Suprapubic skin (tissue), 3 donors: ENCODE measurements at regions not wholly inside any gene's neighbourhood (a gene's known extent, or its start where the extent isn't known, plus 50 kb on each side); places are given as distances from the start of the nearest gene placed in this dataset.
"Not testable (repeated sequence)": the region's sequence is repeated elsewhere in the genome, so short reads cannot be mapped to it uniquely, and the experiment has no call there.

Experiments used
- POLR2A ChIP-seq, 2 donors: fragments of 450-650 bp; IDR thresholded peaks; one replicate each; pipeline ENCODE4 v1.6.1; 2017; ENCODE audit warnings: antibody characterized with exemption in 2 of 2, mild to moderate bottlenecking in 2 of 2, moderate library complexity in 2 of 2
- TF ChIP-seq, protein P1 (sequence below), 2 donors: fragments of 200-600 bp in 1 of 2; fragments of 450-650 bp in 1 of 2; sonication (generic) in 1 of 2; IDR thresholded peaks; one replicate each; pipeline ENCODE4 v1.5.1; 2016 to 2019; ENCODE audit warnings: antibody characterized with exemption in 2 of 2, mild to moderate bottlenecking in 1 of 2, moderate library complexity in 1 of 2

GRCh38 chr5:3147405-3147804 is 395.9 kb upstream of the IRX2 start:
- TF ChIP-seq, protein P1, sequence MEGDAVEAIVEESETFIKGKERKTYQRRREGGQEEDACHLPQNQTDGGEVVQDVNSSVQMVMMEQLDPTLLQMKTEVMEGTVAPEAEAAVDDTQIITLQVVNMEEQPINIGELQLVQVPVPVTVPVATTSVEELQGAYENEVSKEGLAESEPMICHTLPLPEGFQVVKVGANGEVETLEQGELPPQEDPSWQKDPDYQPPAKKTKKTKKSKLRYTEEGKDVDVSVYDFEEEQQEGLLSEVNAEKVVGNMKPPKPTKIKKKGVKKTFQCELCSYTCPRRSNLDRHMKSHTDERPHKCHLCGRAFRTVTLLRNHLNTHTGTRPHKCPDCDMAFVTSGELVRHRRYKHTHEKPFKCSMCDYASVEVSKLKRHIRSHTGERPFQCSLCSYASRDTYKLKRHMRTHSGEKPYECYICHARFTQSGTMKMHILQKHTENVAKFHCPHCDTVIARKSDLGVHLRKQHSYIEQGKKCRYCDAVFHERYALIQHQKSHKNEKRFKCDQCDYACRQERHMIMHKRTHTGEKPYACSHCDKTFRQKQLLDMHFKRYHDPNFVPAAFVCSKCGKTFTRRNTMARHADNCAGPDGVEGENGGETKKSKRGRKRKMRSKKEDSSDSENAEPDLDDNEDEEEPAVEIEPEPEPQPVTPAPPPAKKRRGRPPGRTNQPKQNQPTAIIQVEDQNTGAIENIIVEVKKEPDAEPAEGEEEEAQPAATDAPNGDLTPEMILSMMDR (IDR thresholded peaks at IDR 0.05) = not testable (repeated sequence)
- not testable (repeated sequence) for TF ChIP-seq POLR2A (IDR thresholded peaks at IDR 0.05)
